ENCODE measurements at regions not wholly inside any gene's neighbourhood (a gene's known extent, or its start where the extent isn't known, plus 50 kb on each side); places are given as distances from the start of the nearest gene placed in this dataset.

DNA sequence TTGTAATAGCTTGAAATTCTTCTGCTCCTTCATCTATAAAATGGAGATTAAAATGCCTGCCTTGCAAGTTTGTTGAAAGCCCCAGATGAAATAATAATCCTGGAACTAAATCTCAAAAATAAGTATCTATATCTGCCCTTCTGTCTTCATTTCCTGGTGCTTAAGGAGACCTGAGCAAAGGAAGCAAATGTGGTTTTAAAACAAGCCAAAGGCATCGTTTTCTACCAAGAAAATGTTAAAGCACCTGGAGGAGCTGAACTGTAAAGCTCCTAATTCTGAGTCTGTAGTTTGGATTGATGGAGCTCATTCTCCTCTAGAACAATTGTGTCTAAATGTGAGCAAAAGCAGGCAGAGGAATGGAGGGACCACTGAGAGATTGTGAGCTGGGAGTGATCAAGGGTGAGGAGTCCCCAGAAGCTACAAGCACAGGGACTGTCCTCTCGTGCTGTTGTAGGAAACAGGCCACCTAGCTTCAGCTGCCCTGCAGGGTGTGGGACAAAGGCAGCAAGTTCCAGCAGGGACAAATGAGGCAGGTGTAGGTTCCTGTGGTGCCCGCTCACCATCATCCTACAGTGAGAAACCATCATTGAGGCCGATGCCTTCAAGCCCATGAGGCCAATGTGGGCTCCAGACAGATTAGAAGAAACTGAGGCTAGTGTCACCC, 420.7 kb upstream of the TRIB2 start:
- TF ChIP-seq TAF1 (IDR thresholded peaks at IDR 0.05; ENCODE audit: borderline replicate concordance, low read depth, low read length) (no peak), POLR2AphosphoS5 (IDR thresholded peaks at IDR 0.05; ENCODE audit: low read depth, low read length) (no peak), POLR2A (IDR thresholded peaks at IDR 0.05; ENCODE audit: low read depth, low read length) (no peak)
- FAIRE-seq (no peak), DNase-seq (ENCODE audit: insufficient read length) (no peak)

DNA sequence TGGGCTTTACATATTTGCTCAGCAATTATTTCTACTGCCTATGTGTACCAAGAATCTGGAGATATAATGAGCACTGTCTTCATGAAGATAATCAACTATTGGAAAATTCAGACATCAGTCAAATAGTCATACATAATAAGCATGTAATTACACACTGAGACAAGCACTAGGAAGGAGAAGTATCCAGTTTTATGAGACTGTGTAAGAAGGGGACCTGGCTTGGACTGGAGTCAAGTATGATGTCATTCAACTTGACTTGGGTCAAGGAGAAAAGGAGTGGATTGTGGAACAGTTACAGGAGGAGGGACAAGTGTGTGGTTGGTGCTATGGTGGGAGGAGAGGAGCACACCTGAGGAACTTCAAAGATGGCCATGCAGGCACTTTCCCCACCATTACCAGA, 419.8 kb upstream of the TRIB2 start:
- DNase-seq (ENCODE audit: insufficient read length) = no peak
- no peak for TF ChIP-seq POLR2AphosphoS5 (IDR thresholded peaks at IDR 0.05; ENCODE audit: low read depth, low read length)
- TF ChIP-seq POLR2A (IDR thresholded peaks at IDR 0.05; ENCODE audit: low read depth, low read length) = no peak
- no peak for TF ChIP-seq TAF1 (IDR thresholded peaks at IDR 0.05; ENCODE audit: borderline replicate concordance, low read depth, low read length)
- no peak for FAIRE-seq

DNA sequence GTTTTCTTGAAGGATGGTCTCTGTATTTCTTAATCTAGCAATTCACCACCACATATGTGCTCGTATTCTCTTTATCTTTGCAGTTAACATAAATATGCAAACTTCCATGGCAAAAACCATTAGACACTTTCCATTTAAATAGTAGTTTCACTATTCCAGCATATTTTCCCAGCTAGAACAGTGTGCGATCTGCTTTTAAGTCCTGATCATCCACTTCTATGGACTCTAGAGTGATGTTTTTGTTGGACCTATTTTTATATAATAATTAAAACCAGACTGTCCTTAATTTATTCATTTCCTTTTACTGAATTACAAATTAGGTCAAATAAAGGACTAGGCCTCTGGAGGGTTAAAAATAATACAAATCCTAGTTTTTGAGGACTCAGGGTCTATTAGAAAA, 418.4 kb upstream of the TRIB2 start:
- TF ChIP-seq POLR2AphosphoS5 (IDR thresholded peaks at IDR 0.05; ENCODE audit: low read depth, low read length) = no peak
- no peak for TF ChIP-seq TAF1 (IDR thresholded peaks at IDR 0.05; ENCODE audit: borderline replicate concordance, low read depth, low read length)
- no peak for TF ChIP-seq POLR2A (IDR thresholded peaks at IDR 0.05; ENCODE audit: low read depth, low read length)
- no peak for FAIRE-seq
- DNase-seq (ENCODE audit: insufficient read length) = no peak

DNA sequence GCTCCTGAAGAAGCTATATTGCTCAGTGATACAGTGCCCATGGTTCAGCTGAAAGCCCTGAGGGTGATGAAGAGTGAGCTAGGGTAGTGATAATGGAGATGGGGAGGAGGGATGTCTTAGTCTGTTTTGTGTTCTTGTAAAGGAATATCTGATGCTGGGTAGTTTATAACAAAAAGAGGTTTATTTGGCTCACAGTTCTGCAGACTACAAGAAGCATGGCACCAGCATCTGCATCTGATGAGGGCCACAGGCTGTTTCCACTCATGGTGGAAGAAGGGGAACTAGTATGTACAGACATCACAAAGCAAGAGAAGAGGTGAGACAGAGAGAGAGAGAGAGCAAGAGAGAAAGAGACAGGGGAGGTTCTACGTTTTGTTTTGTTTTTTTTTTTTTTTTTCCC, 417.3 kb upstream of the TRIB2 start:
- DNase-seq (ENCODE audit: insufficient read length) (no peak), FAIRE-seq (no peak)
- TF ChIP-seq POLR2AphosphoS5 (IDR thresholded peaks at IDR 0.05; ENCODE audit: low read depth, low read length) (no peak), POLR2A (IDR thresholded peaks at IDR 0.05; ENCODE audit: low read depth, low read length) (no peak), TAF1 (IDR thresholded peaks at IDR 0.05; ENCODE audit: borderline replicate concordance, low read depth, low read length) (no peak)

DNA sequence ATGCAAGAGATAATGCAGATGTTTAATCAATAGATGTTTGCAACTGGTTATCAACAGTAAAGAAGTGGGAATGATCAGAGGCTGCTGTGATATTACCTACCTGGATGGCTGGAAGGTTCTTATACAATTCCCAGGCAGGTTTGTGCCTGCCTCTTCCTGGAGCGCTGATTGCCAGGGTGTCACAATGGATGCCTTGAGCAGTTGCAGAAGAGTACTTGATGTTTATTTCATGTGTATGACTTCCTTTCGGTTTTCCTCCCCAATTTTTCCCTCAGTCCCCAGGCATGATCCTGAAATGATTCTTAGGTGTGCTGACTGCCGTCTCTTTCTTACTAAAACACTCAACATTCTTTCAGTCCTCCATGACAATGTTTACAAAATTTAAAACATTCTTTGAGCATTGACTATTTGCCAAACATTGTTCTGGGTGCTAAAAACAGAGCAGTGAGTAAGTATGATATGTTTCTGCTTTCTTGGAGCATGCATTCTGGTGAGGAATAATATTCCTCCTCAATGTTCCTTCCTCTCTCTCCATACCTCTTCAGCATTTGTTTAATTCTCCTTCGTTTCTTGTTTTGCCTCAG, 416.6 kb upstream of the TRIB2 start:
- FAIRE-seq (no peak), DNase-seq (ENCODE audit: insufficient read length) (no peak)
- TF ChIP-seq TAF1 (IDR thresholded peaks at IDR 0.05; ENCODE audit: borderline replicate concordance, low read depth, low read length) (no peak), POLR2AphosphoS5 (IDR thresholded peaks at IDR 0.05; ENCODE audit: low read depth, low read length) (no peak), POLR2A (IDR thresholded peaks at IDR 0.05; ENCODE audit: low read depth, low read length) (no peak)

DNA sequence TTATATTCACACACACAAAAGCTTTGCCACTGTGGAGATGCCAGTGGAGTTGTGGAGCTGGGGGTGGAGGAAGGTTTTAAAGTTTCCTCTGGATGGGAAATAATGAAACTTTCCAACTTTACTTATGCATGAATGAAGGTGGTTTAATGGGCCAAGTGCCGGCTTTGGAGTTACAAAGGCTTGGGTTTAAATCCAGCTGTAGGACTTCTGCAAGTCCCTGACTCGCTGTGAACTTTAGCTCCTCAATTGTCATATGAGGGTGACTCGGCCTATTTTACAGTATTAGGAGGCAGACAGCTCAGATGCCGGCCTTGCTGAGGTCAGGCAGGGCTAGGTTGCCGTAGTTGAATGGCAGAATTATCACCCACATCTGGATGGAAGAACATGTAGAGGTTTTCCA, 415.8 kb upstream of the TRIB2 start:
- DNase-seq (ENCODE audit: insufficient read length) = no peak
- no peak for FAIRE-seq
- TF ChIP-seq POLR2A (IDR thresholded peaks at IDR 0.05; ENCODE audit: low read depth, low read length) (no peak), TAF1 (IDR thresholded peaks at IDR 0.05; ENCODE audit: borderline replicate concordance, low read depth, low read length) (no peak), POLR2AphosphoS5 (IDR thresholded peaks at IDR 0.05; ENCODE audit: low read depth, low read length) (no peak)

DNA sequence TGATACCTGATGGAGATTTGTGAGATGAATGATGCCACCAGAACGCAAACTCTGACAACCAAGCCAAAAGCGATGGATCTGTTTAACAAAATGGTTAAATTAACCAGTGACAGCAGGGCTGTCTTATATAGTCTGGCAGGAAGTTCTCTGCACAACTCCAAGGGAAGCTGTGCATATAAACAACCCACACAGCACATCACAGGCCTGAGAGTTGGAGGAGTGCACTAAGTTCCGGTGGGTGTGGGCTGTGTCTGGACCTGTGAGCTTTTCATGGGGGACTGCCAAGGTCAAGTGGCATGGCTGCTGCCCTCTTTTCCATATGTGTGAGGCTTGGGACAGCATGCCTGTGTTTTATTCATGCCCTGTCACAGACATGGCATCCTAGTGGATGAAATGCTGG, 414.6 kb upstream of the TRIB2 start:
- DNase-seq (ENCODE audit: insufficient read length) (no peak), FAIRE-seq (no peak)
- TF ChIP-seq POLR2AphosphoS5 (IDR thresholded peaks at IDR 0.05; ENCODE audit: low read depth, low read length) = no peak

DNA sequence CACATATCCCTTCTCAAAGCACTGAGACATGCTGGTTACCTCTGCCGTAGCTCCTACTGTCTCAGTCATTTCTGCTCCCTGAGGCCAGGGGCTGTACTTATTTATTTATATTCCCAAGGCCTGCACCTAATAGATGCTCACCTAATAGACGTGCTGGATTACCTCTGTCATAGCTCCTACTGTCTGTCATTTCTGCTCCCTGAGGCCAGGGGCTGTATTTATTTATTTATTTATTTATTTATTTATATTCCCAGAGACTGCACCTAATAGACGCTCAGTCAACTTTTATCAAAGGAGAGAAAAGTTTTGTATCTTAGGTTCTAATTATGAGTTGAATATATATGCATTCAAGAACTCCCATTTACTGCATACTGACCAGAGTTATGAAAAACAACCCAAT, 414.0 kb upstream of the TRIB2 start:
- DNase-seq (ENCODE audit: insufficient read length) = no peak
- FAIRE-seq = no peak
- TF ChIP-seq POLR2AphosphoS5 (IDR thresholded peaks at IDR 0.05; ENCODE audit: low read depth, low read length) (no peak), POLR2A (IDR thresholded peaks at IDR 0.05; ENCODE audit: low read depth, low read length) (no peak), TAF1 (IDR thresholded peaks at IDR 0.05; ENCODE audit: borderline replicate concordance, low read depth, low read length) (no peak)

DNA sequence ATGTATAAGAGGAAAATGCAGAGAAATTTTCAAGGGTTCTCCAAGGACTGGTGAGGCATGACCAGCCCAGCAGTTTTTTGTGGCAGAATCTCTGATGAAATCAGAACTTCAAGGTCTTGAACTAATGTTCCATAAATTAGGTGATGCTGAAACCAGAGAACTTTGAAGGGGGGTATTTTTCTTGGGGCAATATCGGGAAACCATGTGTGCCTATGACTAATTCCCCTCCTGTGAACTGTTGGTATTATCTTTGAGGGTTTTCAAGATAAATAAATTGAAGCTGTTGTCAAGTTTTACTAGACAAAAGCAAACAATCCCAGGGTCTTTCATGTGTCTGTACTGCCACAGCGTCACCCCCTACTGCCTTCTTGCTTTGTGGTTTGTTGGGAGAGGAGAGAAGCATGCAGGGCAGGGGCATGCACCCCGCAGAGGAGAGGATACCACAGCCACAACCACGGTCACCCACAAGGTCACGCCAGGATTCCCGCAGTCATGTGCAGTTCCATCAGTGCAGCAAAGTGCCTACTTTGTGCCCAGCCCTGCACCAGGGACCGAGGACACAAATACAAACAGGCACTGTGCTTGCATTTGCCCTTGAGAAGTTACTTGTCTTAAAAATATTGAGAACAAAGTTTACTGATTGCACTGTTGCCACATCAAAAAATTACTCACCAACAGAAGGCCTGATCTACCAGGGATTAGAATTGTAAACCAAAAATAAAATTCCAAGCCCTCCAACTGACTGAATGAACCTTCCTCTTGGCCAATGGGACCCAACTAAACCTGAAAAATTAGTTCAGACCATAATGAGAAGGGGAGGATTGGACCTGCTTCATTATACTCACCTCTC, 413.3 kb upstream of the TRIB2 start:
- FAIRE-seq = no peak
- no peak for DNase-seq (ENCODE audit: insufficient read length)
- TF ChIP-seq POLR2A (IDR thresholded peaks at IDR 0.05; ENCODE audit: low read depth, low read length) (no peak), TAF1 (IDR thresholded peaks at IDR 0.05; ENCODE audit: borderline replicate concordance, low read depth, low read length) (no peak), POLR2AphosphoS5 (IDR thresholded peaks at IDR 0.05; ENCODE audit: low read depth, low read length) (no peak)

DNA sequence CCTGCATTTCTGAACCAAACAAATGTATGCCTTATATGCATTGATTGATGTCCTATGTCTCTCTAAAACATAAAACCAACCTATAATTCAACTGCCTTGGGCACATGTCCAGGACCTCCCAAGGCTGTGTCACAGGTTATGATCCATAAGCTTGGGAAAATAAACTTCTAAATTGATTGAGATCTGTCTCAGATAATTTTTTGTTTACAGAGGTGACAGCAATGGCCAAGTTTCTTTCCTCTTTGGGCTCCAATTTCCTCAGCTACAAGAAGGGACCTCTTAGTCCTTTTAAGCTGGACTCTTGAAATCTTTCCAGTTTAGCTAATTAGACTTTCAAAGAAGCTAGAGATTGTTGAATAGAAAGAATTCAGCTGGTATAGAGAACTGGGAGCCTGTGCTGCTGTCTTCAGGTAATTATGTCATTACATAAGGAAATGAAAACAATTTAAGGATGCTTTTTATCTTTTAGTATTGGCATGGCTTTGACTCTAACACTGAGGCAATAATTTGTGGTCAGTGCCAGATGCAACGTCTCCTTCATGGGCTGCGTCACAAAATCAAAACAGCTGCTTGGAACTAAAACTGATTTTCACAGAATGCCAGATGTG, 412.1 kb upstream of the TRIB2 start:
- no peak for FAIRE-seq
- TF ChIP-seq POLR2AphosphoS5 (IDR thresholded peaks at IDR 0.05; ENCODE audit: low read depth, low read length) (no peak), POLR2A (IDR thresholded peaks at IDR 0.05; ENCODE audit: low read depth, low read length) (no peak), TAF1 (IDR thresholded peaks at IDR 0.05; ENCODE audit: borderline replicate concordance, low read depth, low read length) (no peak)
- DNase-seq (ENCODE audit: insufficient read length) = no peak

DNA sequence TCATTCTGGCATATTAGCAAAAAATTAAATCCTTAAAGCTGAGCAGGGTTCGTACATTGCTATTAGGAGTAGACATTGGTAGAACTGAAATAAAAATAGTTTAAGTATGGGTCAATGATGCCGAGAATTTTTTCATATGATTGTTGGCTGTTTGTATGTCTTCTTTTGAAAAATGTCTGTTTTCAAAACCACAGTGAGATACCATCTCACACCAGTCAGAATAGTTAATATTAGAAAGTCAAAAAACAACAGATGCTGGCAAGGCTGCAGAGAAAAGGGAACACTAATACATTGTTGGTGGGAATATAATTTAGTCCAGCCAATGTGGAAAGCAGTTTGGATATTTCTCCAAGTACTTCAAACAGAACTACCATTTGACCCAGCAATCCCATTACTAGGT, 410.8 kb upstream of the TRIB2 start:
- FAIRE-seq (no peak), DNase-seq (ENCODE audit: insufficient read length) (no peak)
- TF ChIP-seq TAF1 (IDR thresholded peaks at IDR 0.05; ENCODE audit: borderline replicate concordance, low read depth, low read length) (no peak), POLR2AphosphoS5 (IDR thresholded peaks at IDR 0.05; ENCODE audit: low read depth, low read length) (no peak), POLR2A (IDR thresholded peaks at IDR 0.05; ENCODE audit: low read depth, low read length) (no peak)
